K562 (cell line): ENCODE measurements at regions not wholly inside any gene's neighbourhood (a gene's known extent, or its start where the extent isn't known, plus 50 kb on each side); places are given as distances from the start of the nearest gene placed in this dataset.

Experiments used
- ATAC-seq: fragments of 200-7000 bp; cut with Tn5 transposase; 3 replicates; pipeline ENCODE4 v1.9.1; 2020; ENCODE audit warnings: moderate library complexity
- BruUV-seq: library from RNA; stranded (reverse); fragments of 400-500 nt; replicated peaks from 2 replicates; lab custom pipeline; 2021; lab: Mats Ljungman, UMichigan
- CTCF ChIA-PET: fragments of 300-600 bp; formaldehyde crosslinking; extraction: SDS; loops from one replicate; lab custom pipeline; 2021; ENCODE audit warnings: low intra/inter-chr PET ratio; lab: Yijun Ruan, JAX
- POLR2A ChIA-PET: fragments of 300-600, 350-650 bp; sonication (Branson Sonifier 250); formaldehyde crosslinking; extraction: SDS; loops from one replicate; lab custom pipeline; 2021; ENCODE audit warnings: antibody characterized with exemption, inconsistent platforms; lab: Yijun Ruan, JAX
- DNase-seq, 4 experiments: peaks; one replicate each; pipeline versions ENCODE4 v3.0.0 to v3.0.0-alpha.2; 2011 to 2018; ENCODE audit warnings: low spot score in 3 of 4, mixed read lengths in 3 of 4; ENCODE audit errors: extremely low read depth in 1 of 4
- FAIRE-seq: peaks from 2 replicates; lab custom pipeline; 2011; peaks lifted over from hg19 to GRCh38; lab: Jason Lieb, UNC
- H2AFZ ChIP-seq: 2 replicates; pipeline ENCODE4 v1.6.0; 2011; ENCODE audit warnings: low read depth, low read length, control low read depth, inconsistent platforms
- H3K27ac ChIP-seq: fragments of 200-600 bp; 3 replicates; pipeline ENCODE4 v1.8.0; 2011; ENCODE audit warnings: low read depth, mild to moderate bottlenecking, control low read depth, inconsistent platforms, low read length, moderate library complexity, mixed read lengths; ENCODE audit errors: extremely low read depth
- H3K27me3 ChIP-seq, 2 experiments: fragments of 300-600 bp in 1 of 2; 2 replicates in 1 of 2; 3 replicates in 1 of 2; pipeline versions ENCODE4 v1.6.0 to v1.8.0; 2011; ENCODE audit warnings: inconsistent platforms in 2 of 2, low read length in 2 of 2, mild to moderate bottlenecking in 1 of 2, mixed read lengths in 1 of 2, moderate library complexity in 1 of 2; ENCODE audit not compliant: control insufficient read depth in 2 of 2, insufficient read depth in 2 of 2
- H3K36me3 ChIP-seq: fragments of 300-600 bp; 3 replicates; pipeline ENCODE4 v1.8.0; 2011; ENCODE audit warnings: mild to moderate bottlenecking, low read length, inconsistent platforms; ENCODE audit not compliant: control insufficient read depth, insufficient read depth
- H3K4me1 ChIP-seq, 2 experiments: fragments of 200-600 bp in 1 of 2; replicated peaks in 1 of 2; 2 replicates in 1 of 2; 3 replicates in 1 of 2; pipeline versions ENCODE4 v1.5.1 to v1.8.0; 2011; ENCODE audit warnings: inconsistent platforms in 2 of 2, low read length in 2 of 2, mild to moderate bottlenecking in 1 of 2, mixed read lengths in 1 of 2, moderate library complexity in 1 of 2; ENCODE audit not compliant: control insufficient read depth in 2 of 2, insufficient read depth in 2 of 2
- H3K4me2 ChIP-seq: 2 replicates; pipeline ENCODE4 v1.6.1; 2011; ENCODE audit warnings: low read length, control low read depth, inconsistent platforms, mixed read lengths; ENCODE audit not compliant: insufficient read depth
- H3K4me3 ChIP-seq: fragments of 200-600 bp; sonication (generic), shearing (Covaris generic); 2 replicates; pipeline ENCODE4 v1.5.1; 2016; ENCODE audit warnings: control low read depth, inconsistent platforms
- H3K79me2 ChIP-seq: fragments of 200-600 bp; 3 replicates; pipeline ENCODE4 v1.8.0; 2011; ENCODE audit warnings: low read length, inconsistent platforms; ENCODE audit not compliant: control insufficient read depth, insufficient read depth
- H3K9ac ChIP-seq, 2 experiments: 2 replicates each; pipeline versions ENCODE4 v1.6.0 to v1.6.1; 2011; ENCODE audit warnings: low read depth in 2 of 2, low read length in 2 of 2, control low read depth in 1 of 2, inconsistent platforms in 1 of 2, mild to moderate bottlenecking in 1 of 2, mixed read lengths in 1 of 2; ENCODE audit not compliant: insufficient read depth in 1 of 2
- H3K9me1 ChIP-seq: one replicate; pipeline ENCODE4 v1.6.0; 2011; ENCODE audit warnings: inconsistent platforms, mild to moderate bottlenecking, low read length, moderate library complexity; ENCODE audit not compliant: control insufficient read depth, insufficient read depth
- H3K9me3 ChIP-seq: replicated peaks from 2 replicates; pipeline ENCODE4 v1.5.1; 2011; ENCODE audit warnings: low read depth, low read length, inconsistent platforms; ENCODE audit not compliant: control insufficient read depth, insufficient read depth
- H4K20me1 ChIP-seq: replicated peaks from 2 replicates; pipeline ENCODE4 v1.6.1; 2011; ENCODE audit warnings: low read length, inconsistent platforms, mixed read lengths; ENCODE audit not compliant: control insufficient read depth, insufficient read depth
- BCOR ChIP-seq: fragments of 450-650 bp; IDR thresholded peaks from 2 replicates; pipeline ENCODE4 v1.6.1; 2016
- ESRRA ChIP-seq: fragments of 450-650 bp; IDR thresholded peaks from 2 replicates; pipeline ENCODE4 v1.6.1; 2014; ENCODE audit warnings: low read depth, mild to moderate bottlenecking, moderate library complexity, borderline replicate concordance
- FOXJ2 ChIP-seq: fragments of 200-800 bp; sonication (Bioruptor generic); IDR thresholded peaks from 2 replicates; pipeline ENCODE4 v1.6.1; 2016; ENCODE audit warnings: missing genetic modification characterization, missing compliant biosample characterization
- NELFE ChIP-seq: IDR thresholded peaks from 2 replicates; pipeline ENCODE4 v1.6.1; 2011; ENCODE audit warnings: mild to moderate bottlenecking; ENCODE audit not compliant: insufficient read depth, insufficient read length
- ZNF354B ChIP-seq: fragments of 250-450 bp; sonication (Bioruptor Pico); IDR thresholded peaks from 2 replicates; pipeline ENCODE4 v1.4.0; 2020
- ZNF785 ChIP-seq: fragments of 250-450 bp; sonication (Bioruptor Pico); IDR thresholded peaks from 2 replicates; pipeline ENCODE4 v1.4.0; 2020; ENCODE audit warnings: mild to moderate bottlenecking
- WGBS: fragments of 100-300 bp; shearing (Covaris generic); methylation state at CpG from one replicate; pipeline ENCODE4 v1.1.6; 2016; ENCODE audit warnings: low coverage, mixed read lengths; ENCODE audit not compliant: insufficient coverage; ENCODE audit errors: missing lambda C conversion rate; 5-methylcytosine and 5-hydroxymethylcytosine counted together
- in situ Hi-C: fragments of 300-500 bp; cut with MboI; formaldehyde crosslinking; loops from 4 replicates; pipeline ENCODE4 v1.15.0; 2018; ENCODE audit warnings: inconsistent platforms, mixed read lengths
- intact Hi-C: fragments of 100-400 bp; cut with micrococcal nuclease; formaldehyde crosslinking; loops from 2 replicates; pipeline ENCODE4 v1.14.2; 2022
- TF ChIP-seq, protein P1 (sequence below), 2 experiments: fragments of 450-650 bp; formaldehyde crosslinking in 1 of 2; IDR thresholded peaks; 2 replicates each; pipeline versions ENCODE4 v1.4.0 to v1.6.1; 2014 to 2020; ENCODE audit warnings: mild to moderate bottlenecking in 2 of 2, borderline replicate concordance in 1 of 2, low read depth in 1 of 2
- TF ChIP-seq, protein P2 (sequence below): fragments of 250-450 bp; sonication (Bioruptor Pico); IDR thresholded peaks from 2 replicates; pipeline ENCODE4 v1.8.0; 2021; ENCODE audit warnings: borderline replicate concordance, mild to moderate bottlenecking, moderate library complexity; ENCODE audit not compliant: poor library complexity, severe bottlenecking

DNA sequence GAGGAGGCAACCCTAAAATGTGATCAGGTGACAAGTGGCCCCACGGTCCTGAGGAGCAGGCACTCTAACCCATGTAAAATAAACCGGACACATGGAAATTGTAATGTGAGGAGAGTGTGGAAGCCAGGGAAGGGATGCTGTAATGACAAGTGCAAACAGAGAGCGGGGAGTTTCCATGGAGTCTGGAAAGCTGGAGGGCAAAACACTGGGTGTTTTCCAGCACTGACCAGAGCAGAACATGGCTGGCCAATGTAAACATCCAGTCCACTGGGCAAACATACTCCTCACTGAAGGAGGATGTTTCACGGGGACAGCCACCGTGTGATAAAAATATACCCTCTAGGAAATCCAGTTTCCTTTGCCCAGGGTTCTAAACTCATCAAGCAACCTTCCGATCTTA lies 219.0 kb upstream of the JARID2 start (continued):
- TF ChIP-seq FOXJ2 (tag) (0 out of 2 replicates have a peak, but pooled peaks have one; percentile 33), NELFE (no peak), ZNF785 (no peak)

DNA sequence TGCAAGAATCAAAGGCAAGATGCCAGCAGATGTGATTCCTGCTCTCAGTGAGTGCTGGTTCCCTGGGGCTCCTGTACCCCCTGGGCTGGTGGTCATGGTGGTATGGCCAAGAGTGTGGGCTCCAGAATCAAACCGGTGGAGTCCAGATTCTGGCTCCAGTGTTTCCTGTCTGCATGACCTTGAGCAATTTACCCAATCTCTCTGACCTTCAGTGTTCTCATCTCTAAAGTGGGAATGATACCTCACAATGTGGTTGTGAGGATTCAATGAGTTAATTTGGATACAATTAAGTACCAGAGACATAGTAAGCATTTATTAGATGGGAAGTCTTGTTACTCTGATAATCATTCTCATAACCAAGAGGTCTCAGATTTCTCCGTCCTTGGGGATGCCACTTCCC lies 218.4 kb upstream of the JARID2 start:
- no peaks in the 10 kb centered on the region for H3K27me3 ChIP-seq
- intact Hi-C loops, result no loop called here
- H4K20me1 ChIP-seq, result no peaks in the 10 kb centered on the region
- peaks cover 0 to under 1% of the 10 kb centered on the region in 2 experiments; a peak in 1 of 5 replicates for H3K4me1 ChIP-seq
- no peak overlapping the region for H3K4me3 ChIP-seq
- no peaks in the 10 kb centered on the region for H3K9me3 ChIP-seq
- H3K79me2 ChIP-seq, result no peaks in the 10 kb centered on the region
- no peak for ATAC-seq
- H3K36me3 ChIP-seq, result no peaks in the 10 kb centered on the region
- WGBS, result 77% methylated on average over 2 of the region's 2 CpGs
- FAIRE-seq, result no peak
- H3K9ac ChIP-seq, result 0 out of 4 replicates have a peak overlapping the region, but pooled peaks of 1 of the 2 experiments have one; percentile 21
- ChIA-PET POLR2A (no interaction called here), CTCF (no interaction called here)
- in situ Hi-C loops, result no loop called here
- H3K4me2 ChIP-seq, result no peak overlapping the region
- TF ChIP-seq, protein P1, sequence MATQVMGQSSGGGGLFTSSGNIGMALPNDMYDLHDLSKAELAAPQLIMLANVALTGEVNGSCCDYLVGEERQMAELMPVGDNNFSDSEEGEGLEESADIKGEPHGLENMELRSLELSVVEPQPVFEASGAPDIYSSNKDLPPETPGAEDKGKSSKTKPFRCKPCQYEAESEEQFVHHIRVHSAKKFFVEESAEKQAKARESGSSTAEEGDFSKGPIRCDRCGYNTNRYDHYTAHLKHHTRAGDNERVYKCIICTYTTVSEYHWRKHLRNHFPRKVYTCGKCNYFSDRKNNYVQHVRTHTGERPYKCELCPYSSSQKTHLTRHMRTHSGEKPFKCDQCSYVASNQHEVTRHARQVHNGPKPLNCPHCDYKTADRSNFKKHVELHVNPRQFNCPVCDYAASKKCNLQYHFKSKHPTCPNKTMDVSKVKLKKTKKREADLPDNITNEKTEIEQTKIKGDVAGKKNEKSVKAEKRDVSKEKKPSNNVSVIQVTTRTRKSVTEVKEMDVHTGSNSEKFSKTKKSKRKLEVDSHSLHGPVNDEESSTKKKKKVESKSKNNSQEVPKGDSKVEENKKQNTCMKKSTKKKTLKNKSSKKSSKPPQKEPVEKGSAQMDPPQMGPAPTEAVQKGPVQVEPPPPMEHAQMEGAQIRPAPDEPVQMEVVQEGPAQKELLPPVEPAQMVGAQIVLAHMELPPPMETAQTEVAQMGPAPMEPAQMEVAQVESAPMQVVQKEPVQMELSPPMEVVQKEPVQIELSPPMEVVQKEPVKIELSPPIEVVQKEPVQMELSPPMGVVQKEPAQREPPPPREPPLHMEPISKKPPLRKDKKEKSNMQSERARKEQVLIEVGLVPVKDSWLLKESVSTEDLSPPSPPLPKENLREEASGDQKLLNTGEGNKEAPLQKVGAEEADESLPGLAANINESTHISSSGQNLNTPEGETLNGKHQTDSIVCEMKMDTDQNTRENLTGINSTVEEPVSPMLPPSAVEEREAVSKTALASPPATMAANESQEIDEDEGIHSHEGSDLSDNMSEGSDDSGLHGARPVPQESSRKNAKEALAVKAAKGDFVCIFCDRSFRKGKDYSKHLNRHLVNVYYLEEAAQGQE (IDR thresholded peaks at IDR 0.05; ENCODE audit: borderline replicate concordance), result no peak
- TF ChIP-seq, protein P1 (CRISPR knock-in tag; IDR thresholded peaks at IDR 0.05; ENCODE audit: low read depth), result no peak
- TF ChIP-seq ESRRA (peak; percentile 74), ZNF354B (CRISPR knock-in tag) (no peak), BCOR (0 out of 2 replicates have a peak, but pooled peaks have one; percentile 7)
- TF ChIP-seq, protein P2, sequence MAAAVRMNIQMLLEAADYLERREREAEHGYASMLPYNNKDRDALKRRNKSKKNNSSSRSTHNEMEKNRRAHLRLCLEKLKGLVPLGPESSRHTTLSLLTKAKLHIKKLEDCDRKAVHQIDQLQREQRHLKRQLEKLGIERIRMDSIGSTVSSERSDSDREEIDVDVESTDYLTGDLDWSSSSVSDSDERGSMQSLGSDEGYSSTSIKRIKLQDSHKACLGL (CRISPR knock-in tag), result no peak
- no peak overlapping the region for H2AFZ ChIP-seq
- BruUV-seq, result no TSS peak
- no peaks in the 10 kb centered on the region for H3K9me1 ChIP-seq
- no peak for DNase-seq
- H3K27ac ChIP-seq, result no peak overlapping the region
